ENCODE measurements at regions not wholly inside any gene's neighbourhood (a gene's known extent, or its start where the extent isn't known, plus 50 kb on each side); places are given as distances from the start of the nearest gene placed in this dataset.

DNA sequence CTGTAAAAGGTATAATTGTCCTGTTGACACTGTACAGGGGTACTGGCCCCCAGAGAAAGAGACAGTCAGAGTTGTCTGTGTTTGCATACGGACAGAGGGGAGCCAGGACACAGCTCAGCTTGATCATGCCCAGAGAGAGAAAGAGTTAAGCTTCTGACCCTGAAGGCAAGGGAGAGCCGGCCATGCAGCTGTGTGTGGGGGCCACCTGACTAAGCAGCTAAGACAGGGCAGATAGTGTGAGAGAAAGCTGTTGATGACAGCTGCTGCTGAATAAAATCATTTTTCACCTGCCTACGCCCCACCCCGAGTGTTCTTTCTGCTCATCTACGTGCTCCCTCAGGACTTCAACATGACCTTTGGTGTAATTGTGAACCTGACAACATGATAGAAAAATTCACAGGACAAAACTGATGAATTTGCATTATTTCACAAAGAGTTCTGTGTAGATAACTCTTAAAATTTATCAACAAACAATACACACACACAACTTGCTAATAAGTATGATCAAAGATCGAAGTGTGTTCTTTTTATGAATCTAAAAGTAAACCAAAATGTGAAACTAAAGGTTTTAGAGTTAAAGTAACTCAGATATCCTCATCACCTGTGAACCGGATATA is 1294.3 kb upstream of the ATXN8OS start:
- Mint-ChIP-seq H3K9me3 (peaks cover 4 to 8% of the 10 kb centered on the region in 2 donors), H3K27me3 (ENCODE audit: low read depth in 2 of 2) (no peaks in the 10 kb centered on the region), H3K36me3 (no peaks in the 10 kb centered on the region), H3K4me3 (no peak overlapping the region), H3K4me1 (no peaks in the 10 kb centered on the region), H3K27ac (no peak overlapping the region)
- intact Hi-C loops (cut with micrococcal nuclease): no loop called here
- DNase-seq: no peak
- Histone ChIP-seq H3K4me1 (ENCODE audit: control insufficient read depth, insufficient read depth, low read length) (no peaks in the 10 kb centered on the region), H3K4me3 (ENCODE audit: low read length) (no peak overlapping the region), H3K27me3 (ENCODE audit: control insufficient read depth, insufficient read depth, low read length) (no peaks in the 10 kb centered on the region), H3K27ac (ENCODE audit: low read length) (no peak overlapping the region), H3K36me3 (ENCODE audit: control insufficient read depth, insufficient read depth, low read length) (no peaks in the 10 kb centered on the region), H3K9me3 (ENCODE audit: control insufficient read depth, insufficient read depth, low read length) (no peaks in the 10 kb centered on the region)
- TF ChIP-seq, protein P1, sequence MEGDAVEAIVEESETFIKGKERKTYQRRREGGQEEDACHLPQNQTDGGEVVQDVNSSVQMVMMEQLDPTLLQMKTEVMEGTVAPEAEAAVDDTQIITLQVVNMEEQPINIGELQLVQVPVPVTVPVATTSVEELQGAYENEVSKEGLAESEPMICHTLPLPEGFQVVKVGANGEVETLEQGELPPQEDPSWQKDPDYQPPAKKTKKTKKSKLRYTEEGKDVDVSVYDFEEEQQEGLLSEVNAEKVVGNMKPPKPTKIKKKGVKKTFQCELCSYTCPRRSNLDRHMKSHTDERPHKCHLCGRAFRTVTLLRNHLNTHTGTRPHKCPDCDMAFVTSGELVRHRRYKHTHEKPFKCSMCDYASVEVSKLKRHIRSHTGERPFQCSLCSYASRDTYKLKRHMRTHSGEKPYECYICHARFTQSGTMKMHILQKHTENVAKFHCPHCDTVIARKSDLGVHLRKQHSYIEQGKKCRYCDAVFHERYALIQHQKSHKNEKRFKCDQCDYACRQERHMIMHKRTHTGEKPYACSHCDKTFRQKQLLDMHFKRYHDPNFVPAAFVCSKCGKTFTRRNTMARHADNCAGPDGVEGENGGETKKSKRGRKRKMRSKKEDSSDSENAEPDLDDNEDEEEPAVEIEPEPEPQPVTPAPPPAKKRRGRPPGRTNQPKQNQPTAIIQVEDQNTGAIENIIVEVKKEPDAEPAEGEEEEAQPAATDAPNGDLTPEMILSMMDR (IDR thresholded peaks at IDR 0.05): no peak
- 86% methylated on average over 5 of the region's 7 CpGs for WGBS (ENCODE audit: insufficient coverage)
- no peak for ATAC-seq

- Histone ChIP-seq H3K4me3 (ENCODE audit: low read length) (no peak overlapping the region), H3K9me3 (ENCODE audit: control insufficient read depth, insufficient read depth, low read length) (no peaks in the 10 kb centered on the region), H3K36me3 (ENCODE audit: control insufficient read depth, insufficient read depth, low read length) (no peaks in the 10 kb centered on the region), H3K4me1 (ENCODE audit: control insufficient read depth, insufficient read depth, low read length) (no peaks in the 10 kb centered on the region), H3K27ac (ENCODE audit: low read length) (no peak overlapping the region), H3K27me3 (ENCODE audit: control insufficient read depth, insufficient read depth, low read length) (no peaks in the 10 kb centered on the region)
- intact Hi-C loops (cut with micrococcal nuclease): no loop called here
- H3K9me3 Mint-ChIP-seq: peaks cover 2 to 7% of the 10 kb centered on the region in 2 donors
- no peaks in the 10 kb centered on the region for H3K4me1 Mint-ChIP-seq
- H3K4me3 Mint-ChIP-seq: no peak overlapping the region
- TF ChIP-seq, protein P1 (IDR thresholded peaks at IDR 0.05): no peak
- no peak for ATAC-seq
- no peaks in the 10 kb centered on the region for H3K27me3 Mint-ChIP-seq (ENCODE audit: low read depth in 2 of 2)
- WGBS (ENCODE audit: insufficient coverage): no CpG with 5 or more reads among the region's 1 CpG
- no peak for DNase-seq
- H3K27ac Mint-ChIP-seq: no peak overlapping the region
- H3K36me3 Mint-ChIP-seq: no peaks in the 10 kb centered on the region
Observed at GRCh38 chr13:68810660-68811059, 1297.0 kb upstream of the ATXN8OS start.

- H3K27me3 Mint-ChIP-seq (ENCODE audit: low read depth in 2 of 2): no peaks in the 10 kb centered on the region
- TF ChIP-seq, protein P1 (IDR thresholded peaks at IDR 0.05): no peak
- Histone ChIP-seq H3K4me3 (ENCODE audit: low read length) (no peak overlapping the region), H3K27ac (ENCODE audit: low read length) (no peak overlapping the region), H3K4me1 (ENCODE audit: control insufficient read depth, insufficient read depth, low read length) (no peaks in the 10 kb centered on the region), H3K9me3 (ENCODE audit: control insufficient read depth, insufficient read depth, low read length) (no peaks in the 10 kb centered on the region), H3K36me3 (ENCODE audit: control insufficient read depth, insufficient read depth, low read length) (no peaks in the 10 kb centered on the region), H3K27me3 (ENCODE audit: control insufficient read depth, insufficient read depth, low read length) (no peaks in the 10 kb centered on the region)
- ATAC-seq (no peak), DNase-seq (no peak)
- H3K9me3 Mint-ChIP-seq: peaks cover 2 to 9% of the 10 kb centered on the region in 2 donors
- no peaks in the 10 kb centered on the region for H3K36me3 Mint-ChIP-seq
- no peaks in the 10 kb centered on the region for H3K4me1 Mint-ChIP-seq
- no peak overlapping the region for H3K4me3 Mint-ChIP-seq
- intact Hi-C loops (cut with micrococcal nuclease): no loop called here
- WGBS (ENCODE audit: insufficient coverage): 80% methylated on average over 2 of the region's 3 CpGs
- H3K27ac Mint-ChIP-seq: no peak overlapping the region
Observed at GRCh38 chr13:68808456-68808855, 1299.2 kb upstream of the ATXN8OS start.

- Histone ChIP-seq H3K27me3 (ENCODE audit: control insufficient read depth, insufficient read depth, low read length) (no peaks in the 10 kb centered on the region), H3K4me3 (ENCODE audit: low read length) (no peak overlapping the region), H3K9me3 (ENCODE audit: control insufficient read depth, insufficient read depth, low read length) (peaks cover 5% of the 10 kb centered on the region), H3K27ac (ENCODE audit: low read length) (no peak overlapping the region), H3K36me3 (ENCODE audit: control insufficient read depth, insufficient read depth, low read length) (no peaks in the 10 kb centered on the region), H3K4me1 (ENCODE audit: control insufficient read depth, insufficient read depth, low read length) (no peaks in the 10 kb centered on the region)
- WGBS (ENCODE audit: insufficient coverage): 86% methylated on average over 2 of the region's 2 CpGs
- H3K36me3 Mint-ChIP-seq: no peaks in the 10 kb centered on the region
- no peaks in the 10 kb centered on the region for H3K27me3 Mint-ChIP-seq (ENCODE audit: low read depth in 2 of 2)
- no peaks in the 10 kb centered on the region for H3K4me1 Mint-ChIP-seq
- H3K4me3 Mint-ChIP-seq: no peak overlapping the region
- intact Hi-C loops (cut with micrococcal nuclease): no loop called here
- TF ChIP-seq, protein P1 (IDR thresholded peaks at IDR 0.05): no peak
- H3K27ac Mint-ChIP-seq: no peak overlapping the region
- ATAC-seq (no peak), DNase-seq (no peak)
- peaks cover 2 to 9% of the 10 kb centered on the region in 2 donors for H3K9me3 Mint-ChIP-seq
Observed at GRCh38 chr13:68806125-68806524, 1301.5 kb upstream of the ATXN8OS start.

All from natural killer cell (primary cell).